NCI-H2196 treated with DMSO at 0.1 percent for 48 hours (cell line): ENCODE measurements at regions not wholly inside any gene's neighbourhood (a gene's known extent, or its start where the extent isn't known, plus 50 kb on each side); places are given as distances from the start of the nearest gene placed in this dataset.

Source experiments
- DNase-seq: peaks from one replicate; lab custom pipeline; 2025; ENCODE audit not compliant: unreplicated experiment; lab: John Stamatoyannopoulos, UW

GRCh38 chr14:39939023-39939422 lies 506.8 kb upstream of the FBXO33 start:
- no peak for DNase-seq

DNA sequence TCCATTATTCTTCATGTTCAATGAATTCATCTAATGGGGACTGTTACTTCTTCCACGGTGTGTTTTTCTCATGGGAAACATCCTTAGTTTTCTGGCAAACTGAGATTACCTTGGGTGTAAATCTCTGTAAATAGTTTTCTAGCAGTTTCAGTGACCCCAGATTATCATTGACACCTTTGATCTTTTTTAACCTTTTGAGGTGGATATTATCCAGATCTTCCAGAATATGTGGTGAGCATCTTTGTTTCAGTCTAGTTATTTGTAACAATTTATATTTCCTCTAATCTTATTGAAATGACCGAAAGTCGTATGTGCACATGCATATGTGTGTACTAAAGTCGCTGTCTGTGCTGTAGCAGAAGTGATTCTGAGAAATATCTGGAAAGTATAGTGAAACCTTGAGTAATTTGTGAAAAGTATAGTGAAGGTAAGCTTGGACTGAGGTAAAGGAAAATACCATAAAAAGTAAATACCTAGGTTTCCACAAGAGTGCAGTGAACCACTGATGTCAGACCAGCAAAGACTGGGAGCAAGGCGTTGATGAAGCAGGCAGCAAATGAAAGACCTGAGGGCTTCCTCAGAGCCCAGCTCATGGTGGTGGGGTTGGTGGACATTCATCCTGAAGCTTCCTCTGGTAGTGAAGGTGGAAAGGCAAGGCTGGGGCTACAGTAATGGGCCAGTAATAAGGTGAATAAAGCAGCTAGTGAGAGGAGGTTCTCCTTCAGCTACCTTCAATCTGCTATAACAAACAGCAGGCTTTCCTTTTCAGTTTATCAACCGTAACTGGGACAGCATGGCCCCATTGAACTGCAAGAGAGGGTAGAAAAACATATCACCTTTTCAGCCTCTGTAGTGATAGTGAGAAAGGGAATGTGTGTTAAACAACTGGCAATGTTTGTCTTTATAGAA lies 480.2 kb upstream of the FBXO33 start:
- no peak for DNase-seq

GRCh38 chr14:39897657-39898056 lies 465.4 kb upstream of the FBXO33 start:
- DNase-seq, result no peak

DNA sequence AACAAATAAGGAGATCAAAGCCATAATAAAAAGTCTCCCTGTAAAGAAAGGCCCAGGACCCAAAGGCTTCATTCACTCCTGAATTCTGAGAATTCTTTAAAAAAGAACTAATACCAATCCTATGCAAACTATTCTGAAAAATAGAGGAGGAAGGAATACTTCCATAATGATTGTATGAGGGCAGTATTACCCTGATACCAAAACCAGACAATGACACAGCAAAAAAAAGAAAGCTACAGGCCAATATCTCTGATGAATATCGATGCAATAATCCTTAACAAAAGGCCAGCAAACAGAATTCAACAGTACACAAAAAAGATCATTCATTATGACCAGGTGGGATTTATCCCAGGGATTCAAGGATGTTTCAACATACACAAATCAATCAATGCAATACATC lies 457.8 kb upstream of the FBXO33 start:
- DNase-seq, result no peak

- DNase-seq, result no peak
Measured at GRCh38 chr14:39884091-39884490, 451.9 kb upstream of the FBXO33 start.

GRCh38 chr14:39880965-39881364 lies 448.7 kb upstream of the FBXO33 start:
- DNase-seq, result no peak

DNA sequence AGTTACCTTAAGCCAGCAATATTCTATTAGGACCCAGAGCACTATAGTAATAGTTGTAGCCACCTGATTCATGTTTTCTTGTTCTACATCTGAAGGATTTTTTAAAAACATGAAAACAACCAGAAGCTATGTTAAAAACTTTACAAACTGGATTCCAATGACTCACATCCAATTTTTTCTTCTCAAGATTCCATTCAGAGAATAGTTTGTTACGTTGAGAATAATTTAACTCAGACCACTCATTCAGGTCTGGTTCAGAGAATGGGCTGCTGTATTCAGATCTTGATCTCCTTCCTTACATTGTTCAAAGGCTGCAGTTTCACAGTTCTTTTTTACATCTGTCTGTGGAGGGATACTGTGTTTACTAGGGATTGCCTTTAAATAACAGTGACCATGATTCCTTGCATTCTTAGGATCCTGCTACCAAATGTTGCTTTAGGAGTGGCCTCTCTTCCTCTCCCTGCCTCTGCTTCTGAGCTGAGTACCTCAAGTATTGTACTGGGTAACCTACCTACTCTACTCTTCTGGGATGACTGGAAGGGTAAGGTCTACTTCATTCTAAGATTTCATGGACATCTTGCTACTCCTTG lies 448.0 kb upstream of the FBXO33 start:
- no peak for DNase-seq

GRCh38 chr14:39877577-39878190 lies 445.5 kb upstream of the FBXO33 start:
- no peak for DNase-seq

- DNase-seq, result no peak
Measured at GRCh38 chr14:39876916-39877315, 444.7 kb upstream of the FBXO33 start.

- DNase-seq, result no peak
Measured at GRCh38 chr14:39875028-39875427, 442.8 kb upstream of the FBXO33 start.

DNA sequence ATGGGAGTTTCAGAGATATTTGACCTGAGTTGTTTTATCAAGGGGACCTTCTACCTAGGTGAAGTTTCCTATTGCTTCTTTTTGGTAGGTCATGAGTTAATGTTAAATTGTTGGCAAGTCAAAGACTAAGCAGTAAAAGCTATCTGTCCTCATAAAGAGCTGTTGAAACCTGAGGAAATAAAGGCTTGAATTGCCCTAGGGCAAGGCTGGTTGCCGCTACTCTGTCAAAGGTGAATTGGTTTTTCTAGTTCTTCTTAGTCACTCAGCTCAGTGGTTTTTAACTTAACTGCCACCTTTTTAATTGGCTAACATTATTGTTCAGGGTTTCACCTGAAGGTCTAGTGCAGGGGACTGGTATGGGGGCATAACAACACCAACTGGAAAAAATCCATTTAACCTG lies 441.6 kb upstream of the FBXO33 start:
- no peak for DNase-seq

DNA sequence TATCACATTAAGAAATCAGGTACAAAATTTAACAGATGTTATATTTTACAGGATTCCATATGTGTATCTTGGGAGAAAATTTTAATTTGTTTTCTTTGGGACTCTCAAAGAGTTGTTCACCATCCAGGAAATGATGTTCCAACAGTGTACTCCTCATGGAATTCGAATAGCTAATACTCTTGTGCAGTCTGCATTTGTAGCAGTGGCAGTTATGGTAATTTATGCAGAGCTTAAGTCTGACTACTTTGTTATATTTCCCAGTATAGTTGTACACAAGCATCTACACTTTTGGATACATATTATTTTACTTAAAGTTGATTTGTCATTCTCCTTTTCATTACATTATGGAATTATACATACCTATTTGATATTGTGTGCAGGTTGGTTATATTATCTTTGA lies 436.7 kb upstream of the FBXO33 start:
- DNase-seq, result no peak

DNA sequence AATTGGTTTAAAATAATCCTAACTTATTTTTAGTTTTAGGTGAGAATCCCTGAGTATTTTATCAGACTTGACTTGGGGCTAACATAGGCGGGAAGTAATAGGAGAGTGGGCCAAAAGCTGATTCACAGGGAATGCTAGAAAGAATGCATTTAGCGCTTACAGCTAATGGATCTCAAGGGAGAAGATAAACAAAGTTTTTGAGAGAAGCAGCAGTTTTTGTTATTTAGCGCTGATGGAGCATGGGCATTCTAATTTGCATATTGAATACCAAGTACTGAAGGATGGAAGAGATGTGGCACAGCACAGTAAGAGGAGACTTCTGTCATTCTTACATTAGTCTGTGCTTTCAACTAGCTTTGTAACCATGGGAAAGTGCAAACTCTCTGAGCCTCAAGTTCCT lies 436.0 kb upstream of the FBXO33 start:
- no peak for DNase-seq

GRCh38 chr14:39863441-39863840 lies 431.2 kb upstream of the FBXO33 start:
- no peak for DNase-seq

GRCh38 chr14:39861696-39862095 lies 429.5 kb upstream of the FBXO33 start:
- no peak for DNase-seq

- no peak for DNase-seq
Measured at GRCh38 chr14:39861229-39861600, 429.0 kb upstream of the FBXO33 start.

GRCh38 chr14:39860596-39861228 lies 428.5 kb upstream of the FBXO33 start:
- DNase-seq, result no peak

- no peak for DNase-seq
Measured at GRCh38 chr14:39859314-39859713, 427.1 kb upstream of the FBXO33 start.

- DNase-seq, result no peak
Measured at GRCh38 chr14:39857376-39858055, 425.3 kb upstream of the FBXO33 start.

GRCh38 chr14:39853441-39853840 lies 421.2 kb upstream of the FBXO33 start:
- no peak for DNase-seq

- DNase-seq, result no peak
Measured at GRCh38 chr14:39851202-39851601, 419.0 kb upstream of the FBXO33 start.
